Tibial nerve (tissue), 4 donors: ENCODE measurements at regions not wholly inside any gene's neighbourhood (a gene's known extent, or its start where the extent isn't known, plus 50 kb on each side); places are given as distances from the start of the nearest gene placed in this dataset.

Source experiments
- DNase-seq, 2 donors: peaks; one replicate each; pipeline ENCODE4 v3.0.0-alpha.2; 2019; ENCODE audit warnings: low spot score in 2 of 2
- H3K27ac ChIP-seq, 4 donors: fragments of 200-600 bp; sonication (generic) in 3 of 4; one replicate each; pipeline ENCODE4 v1.5.1; 2017 to 2019; ENCODE audit warnings: mild to moderate bottlenecking in 1 of 4
- H3K27me3 ChIP-seq, 2 donors: fragments of 200-600 bp; sonication (generic) in 1 of 2; one replicate each; pipeline versions ENCODE4 v1.5.1 to v1.6.0; 2017 to 2019
- H3K36me3 ChIP-seq, 3 donors: fragments of 200-600 bp; sonication (generic); one replicate each; pipeline ENCODE4 v1.5.1; 2018 to 2019
- H3K4me1 ChIP-seq, 4 donors: fragments of 200-600 bp; sonication (generic) in 3 of 4; one replicate each; pipeline ENCODE4 v1.5.1; 2017 to 2019
- H3K4me3 ChIP-seq, 4 donors: fragments of 200-600 bp; sonication (generic) in 3 of 4; one replicate each; pipeline ENCODE4 v1.5.1; 2017 to 2019; ENCODE audit warnings: mild to moderate bottlenecking in 1 of 4, moderate library complexity in 1 of 4
- H3K9me3 ChIP-seq, 4 donors: fragments of 200-600 bp; sonication (generic) in 3 of 4; one replicate each; pipeline ENCODE4 v1.5.1; 2017 to 2019
- EP300 ChIP-seq, 2 donors: sonication (generic); formaldehyde crosslinking; IDR thresholded peaks; one replicate each; pipeline ENCODE4 v1.6.1; 2017; ENCODE audit warnings: antibody characterized with exemption in 2 of 2, mild to moderate bottlenecking in 1 of 2
- POLR2A ChIP-seq, 2 donors: fragments of 450-650 bp; IDR thresholded peaks; one replicate each; pipeline ENCODE4 v1.6.1; 2017; ENCODE audit warnings: antibody characterized with exemption in 2 of 2, mild to moderate bottlenecking in 2 of 2, moderate library complexity in 2 of 2
- WGBS, 2 donors: methylation state at CpG; one replicate each; pipeline ENCODE4 v1.1.5; 2018; 5-methylcytosine and 5-hydroxymethylcytosine counted together
- TF ChIP-seq, protein P1 (sequence below), 5 experiments: fragments of 200-600 bp in 3 of 5; fragments of 450-650 bp in 2 of 5; sonication (generic) in 3 of 5; IDR thresholded peaks; one replicate each; pipeline ENCODE4 v1.5.1; 2016 to 2019; ENCODE audit warnings: antibody characterized with exemption in 5 of 5, mild to moderate bottlenecking in 3 of 5, moderate library complexity in 2 of 5

DNA sequence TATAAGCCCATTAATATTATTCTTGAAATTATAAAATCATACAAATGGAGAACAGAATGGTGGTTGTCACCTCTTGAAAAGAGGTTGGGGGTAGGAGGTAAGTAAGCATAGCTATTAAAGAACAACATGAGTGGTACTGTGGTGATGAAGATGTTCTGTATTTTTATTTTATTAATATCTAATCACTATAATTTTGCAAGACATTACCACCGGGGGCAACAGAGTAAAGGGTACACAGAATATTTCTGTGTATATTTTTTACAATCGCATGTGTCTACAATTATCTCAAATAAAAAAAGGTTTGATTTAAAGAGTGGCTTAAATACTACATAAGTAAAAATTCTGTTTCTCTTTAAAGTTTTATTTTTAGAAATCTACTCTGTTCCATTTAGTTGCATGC, 557.8 kb downstream of the NXPH1 start:
- Histone ChIP-seq H3K27ac (no peak overlapping the region), H3K4me1 (no peaks in the 10 kb centered on the region), H3K27me3 (no peaks in the 10 kb centered on the region), H3K9me3 (no peaks in the 10 kb centered on the region), H3K36me3 (no peaks in the 10 kb centered on the region), H3K4me3 (no peak overlapping the region)
- TF ChIP-seq POLR2A (IDR thresholded peaks at IDR 0.05): no peak
- no peak for TF ChIP-seq EP300 (IDR thresholded peaks at IDR 0.05)
- TF ChIP-seq, protein P1, sequence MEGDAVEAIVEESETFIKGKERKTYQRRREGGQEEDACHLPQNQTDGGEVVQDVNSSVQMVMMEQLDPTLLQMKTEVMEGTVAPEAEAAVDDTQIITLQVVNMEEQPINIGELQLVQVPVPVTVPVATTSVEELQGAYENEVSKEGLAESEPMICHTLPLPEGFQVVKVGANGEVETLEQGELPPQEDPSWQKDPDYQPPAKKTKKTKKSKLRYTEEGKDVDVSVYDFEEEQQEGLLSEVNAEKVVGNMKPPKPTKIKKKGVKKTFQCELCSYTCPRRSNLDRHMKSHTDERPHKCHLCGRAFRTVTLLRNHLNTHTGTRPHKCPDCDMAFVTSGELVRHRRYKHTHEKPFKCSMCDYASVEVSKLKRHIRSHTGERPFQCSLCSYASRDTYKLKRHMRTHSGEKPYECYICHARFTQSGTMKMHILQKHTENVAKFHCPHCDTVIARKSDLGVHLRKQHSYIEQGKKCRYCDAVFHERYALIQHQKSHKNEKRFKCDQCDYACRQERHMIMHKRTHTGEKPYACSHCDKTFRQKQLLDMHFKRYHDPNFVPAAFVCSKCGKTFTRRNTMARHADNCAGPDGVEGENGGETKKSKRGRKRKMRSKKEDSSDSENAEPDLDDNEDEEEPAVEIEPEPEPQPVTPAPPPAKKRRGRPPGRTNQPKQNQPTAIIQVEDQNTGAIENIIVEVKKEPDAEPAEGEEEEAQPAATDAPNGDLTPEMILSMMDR (IDR thresholded peaks at IDR 0.05): no peak
- 87% methylated on average over 2 of the region's 2 CpGs for WGBS, 2 donors
- DNase-seq: no peak

DNA sequence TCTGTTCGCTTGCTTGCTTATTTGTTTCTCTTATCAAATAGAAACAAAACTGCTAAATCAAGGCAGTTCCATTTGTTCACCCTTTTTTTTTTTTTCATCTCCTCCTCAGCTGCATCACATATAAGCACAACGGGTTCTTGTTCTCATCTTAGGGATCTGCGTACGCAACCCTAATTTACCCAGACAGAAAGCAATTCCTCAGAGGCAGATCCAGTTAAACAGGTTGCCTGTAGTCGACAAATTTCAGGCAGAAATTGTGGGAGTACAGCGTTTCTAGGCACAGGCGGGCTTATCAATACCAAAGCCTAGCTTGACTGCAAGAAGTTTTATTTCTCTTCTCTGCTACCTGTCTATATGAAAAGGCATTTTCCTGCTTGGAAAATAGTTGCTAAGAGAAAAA, 565.4 kb downstream of the NXPH1 start:
- H3K4me3 ChIP-seq: no peak overlapping the region
- no peak overlapping the region for H3K27ac ChIP-seq
- H3K4me1 ChIP-seq: no peaks in the 10 kb centered on the region
- H3K9me3 ChIP-seq: no peaks in the 10 kb centered on the region
- 52 to 57% methylated on average over 7 of the region's 7 CpGs for WGBS, 2 donors
- TF ChIP-seq EP300 (IDR thresholded peaks at IDR 0.05): no peak
- no peak for TF ChIP-seq POLR2A (IDR thresholded peaks at IDR 0.05)
- TF ChIP-seq, protein P1 (IDR thresholded peaks at IDR 0.05): no peak
- DNase-seq: no peak
- H3K27me3 ChIP-seq: no peaks in the 10 kb centered on the region
- no peaks in the 10 kb centered on the region for H3K36me3 ChIP-seq

DNA sequence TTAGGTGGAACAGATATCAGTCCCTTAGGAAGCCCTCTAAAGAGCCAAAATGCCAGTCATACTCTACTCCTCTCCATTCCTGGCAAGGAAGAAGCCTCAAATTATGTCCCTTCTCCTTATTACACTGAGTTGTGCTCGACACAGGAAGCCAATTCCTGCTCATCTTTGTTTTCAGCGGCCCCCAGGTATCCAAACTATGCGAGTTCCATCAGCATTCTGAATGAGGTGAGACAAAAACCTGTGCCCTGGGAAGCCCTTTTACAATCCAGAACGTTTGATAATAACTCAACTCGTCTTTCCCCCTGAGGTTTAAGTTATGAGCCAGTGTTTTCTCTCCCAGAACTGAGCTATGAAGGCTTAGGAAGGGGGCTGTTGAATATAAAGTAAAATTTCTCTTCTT, 580.5 kb downstream of the NXPH1 start:
- no peaks in the 10 kb centered on the region for H3K36me3 ChIP-seq
- 16 to 25% methylated on average over 5 of the region's 5 CpGs for WGBS, 2 donors
- H3K4me1 ChIP-seq: no peaks in the 10 kb centered on the region
- DNase-seq: no peak
- H3K27ac ChIP-seq: no peak overlapping the region
- H3K9me3 ChIP-seq: peaks cover 0 to 4% (median 0%) of the 10 kb centered on the region in 4 donors
- TF ChIP-seq POLR2A (IDR thresholded peaks at IDR 0.05): no peak
- no peak for TF ChIP-seq EP300 (IDR thresholded peaks at IDR 0.05)
- TF ChIP-seq, protein P1 (IDR thresholded peaks at IDR 0.05): no peak
- no peaks in the 10 kb centered on the region for H3K27me3 ChIP-seq
- no peak overlapping the region for H3K4me3 ChIP-seq

GRCh38 chr7:9017286-9017685, 583.9 kb downstream of the NXPH1 start:
- DNase-seq: no peak
- no peak overlapping the region for H3K27ac ChIP-seq
- no peak overlapping the region for H3K4me3 ChIP-seq
- no peaks in the 10 kb centered on the region for H3K9me3 ChIP-seq
- H3K27me3 ChIP-seq: no peaks in the 10 kb centered on the region
- H3K36me3 ChIP-seq: no peaks in the 10 kb centered on the region
- no peak for TF ChIP-seq POLR2A (IDR thresholded peaks at IDR 0.05)
- TF ChIP-seq EP300 (IDR thresholded peaks at IDR 0.05): no peak
- TF ChIP-seq, protein P1 (IDR thresholded peaks at IDR 0.05): no peak
- no peaks in the 10 kb centered on the region for H3K4me1 ChIP-seq
- WGBS, 2 donors: 63 to 74% methylated on average over 7 of the region's 7 CpGs

GRCh38 chr7:9022456-9022855, 589.0 kb downstream of the NXPH1 start:
- no peak for DNase-seq
- Histone ChIP-seq H3K36me3 (no peaks in the 10 kb centered on the region), H3K4me1 (no peaks in the 10 kb centered on the region), H3K9me3 (no peaks in the 10 kb centered on the region), H3K4me3 (no peak overlapping the region), H3K27me3 (no peaks in the 10 kb centered on the region), H3K27ac (no peak overlapping the region)
- WGBS, 2 donors: 79 to 85% methylated on average over 1 of the region's 1 CpG
- TF ChIP-seq POLR2A (IDR thresholded peaks at IDR 0.05) (no peak), EP300 (IDR thresholded peaks at IDR 0.05) (no peak)
- TF ChIP-seq, protein P1 (IDR thresholded peaks at IDR 0.05): no peak
